GM21367 (cell line): ENCODE measurements at regions not wholly inside any gene's neighbourhood (a gene's known extent, or its start where the extent isn't known, plus 50 kb on each side); places are given as distances from the start of the nearest gene placed in this dataset.
"Not testable (repeated sequence)": the region's sequence is repeated elsewhere in the genome, so short reads cannot be mapped to it uniquely, and the experiment has no call there.

Experiments
- ATAC-seq: cut with Tn5 transposase; IDR thresholded peaks from one replicate; pipeline ENCODE4 v1.9.1; 2021; ENCODE audit not compliant: unreplicated experiment

DNA sequence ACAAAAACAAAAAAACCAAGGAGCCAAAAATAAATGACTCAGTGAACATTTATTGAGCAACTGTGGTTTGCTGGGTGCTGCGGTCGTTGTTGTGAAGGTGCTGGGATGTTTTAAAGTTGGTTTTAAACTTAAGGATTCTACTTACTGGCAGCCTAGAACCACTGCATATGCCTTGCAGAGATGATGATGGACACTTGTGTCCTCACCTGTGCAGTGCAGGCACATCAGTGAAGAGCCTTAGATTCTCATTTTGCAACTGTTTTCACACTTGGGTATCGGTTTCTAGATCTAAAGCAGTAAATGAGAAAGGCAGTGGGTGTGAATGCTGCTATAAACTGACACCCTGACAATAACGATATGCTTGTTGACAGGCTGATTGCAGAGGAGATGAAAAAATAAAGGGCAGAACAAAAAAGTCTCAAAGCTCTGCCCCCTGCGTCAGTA lies 68.8 kb downstream of the UTRN start:
- ATAC-seq, result peak; percentile 63

- ATAC-seq, result no peak
Measured at GRCh38 chr6:144359783-144360182, 74.6 kb downstream of the UTRN start.

DNA sequence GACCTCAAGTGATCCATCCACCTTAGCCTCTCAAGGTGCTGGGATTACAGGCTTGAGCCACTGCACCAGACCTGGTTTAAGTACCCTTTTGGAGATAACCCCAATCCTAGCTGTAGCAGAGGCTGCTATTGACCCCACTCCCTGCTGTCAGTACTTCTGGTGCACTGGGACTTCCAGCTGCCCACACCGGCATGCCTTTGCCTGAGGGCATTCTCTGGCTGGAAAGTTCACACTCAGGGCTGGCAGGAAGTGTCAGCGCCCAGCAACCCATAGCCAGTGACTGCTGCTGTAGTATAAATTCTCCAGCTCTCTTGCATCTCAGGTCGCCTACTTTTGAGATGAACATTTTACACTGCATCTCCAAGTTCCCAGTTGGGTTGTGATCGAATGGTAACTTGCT lies 75.3 kb downstream of the UTRN start:
- ATAC-seq, result no peak

DNA sequence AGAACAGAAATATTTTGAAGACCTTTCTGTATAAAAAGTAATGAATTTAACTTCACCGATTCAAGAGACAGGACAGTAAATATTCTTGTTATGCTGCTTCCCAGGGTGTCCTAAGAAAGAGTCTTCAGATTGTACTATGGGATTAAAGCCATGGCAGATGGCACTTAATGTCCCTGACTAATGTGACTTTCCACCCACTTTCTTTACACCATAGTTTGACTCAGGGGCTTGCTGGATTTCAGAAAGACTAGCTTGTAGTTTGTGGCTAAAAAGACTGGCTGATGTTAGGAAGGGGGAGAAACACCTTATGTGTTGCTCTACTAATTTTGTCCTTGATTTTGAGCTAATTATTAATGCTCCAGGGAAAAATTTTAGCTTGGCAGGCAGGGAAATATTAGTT lies 75.9 kb downstream of the UTRN start:
- no peak for ATAC-seq

GRCh38 chr6:144362042-144363018 lies 77.2 kb downstream of the UTRN start:
- ATAC-seq, result no peak

- no peak for ATAC-seq
Measured at GRCh38 chr6:144364208-144364720, 79.1 kb downstream of the UTRN start.

- no peak for ATAC-seq
Measured at GRCh38 chr6:144364782-144365181, 79.6 kb downstream of the UTRN start.

DNA sequence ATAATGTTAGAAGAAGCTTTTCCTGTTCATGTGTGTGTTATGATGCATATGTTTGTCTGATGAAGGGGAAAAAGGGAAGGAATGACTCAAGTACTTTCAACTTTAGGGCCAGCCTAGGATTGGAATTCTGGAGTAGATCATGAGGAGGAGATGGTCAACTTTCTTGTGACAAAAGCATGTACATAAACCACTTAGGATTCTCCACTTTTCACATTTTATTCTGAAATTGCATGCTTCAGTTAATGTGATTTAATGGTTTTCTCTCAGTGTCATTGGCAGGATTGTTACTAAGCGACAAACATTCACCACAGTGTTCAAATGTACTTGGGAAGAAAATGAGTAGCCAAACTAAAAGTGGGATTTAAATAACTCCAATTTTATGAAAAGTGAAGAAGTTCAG lies 80.1 kb downstream of the UTRN start:
- no peak for ATAC-seq

DNA sequence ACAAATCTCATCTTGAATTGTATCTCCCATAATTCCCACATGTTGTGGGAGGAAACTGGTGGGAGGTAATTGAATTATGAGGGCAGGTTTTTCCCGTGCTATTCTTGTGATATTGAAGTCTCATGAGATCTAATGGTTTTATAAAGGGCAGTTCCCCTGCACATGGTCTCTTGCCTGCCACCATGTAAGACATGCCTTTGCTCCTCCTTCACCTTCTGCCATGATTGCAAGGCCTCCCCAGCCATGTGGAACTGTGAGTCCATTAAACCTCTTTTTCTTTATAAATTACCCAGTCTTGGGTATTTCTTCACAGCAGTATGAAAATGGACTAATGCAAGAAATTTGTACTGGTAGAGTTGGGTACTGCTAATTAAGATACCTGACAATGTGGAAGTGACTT lies 84.6 kb downstream of the UTRN start:
- not testable (repeated sequence) for ATAC-seq

- no peak for ATAC-seq
Measured at GRCh38 chr6:144372116-144372515, 87.0 kb downstream of the UTRN start.

DNA sequence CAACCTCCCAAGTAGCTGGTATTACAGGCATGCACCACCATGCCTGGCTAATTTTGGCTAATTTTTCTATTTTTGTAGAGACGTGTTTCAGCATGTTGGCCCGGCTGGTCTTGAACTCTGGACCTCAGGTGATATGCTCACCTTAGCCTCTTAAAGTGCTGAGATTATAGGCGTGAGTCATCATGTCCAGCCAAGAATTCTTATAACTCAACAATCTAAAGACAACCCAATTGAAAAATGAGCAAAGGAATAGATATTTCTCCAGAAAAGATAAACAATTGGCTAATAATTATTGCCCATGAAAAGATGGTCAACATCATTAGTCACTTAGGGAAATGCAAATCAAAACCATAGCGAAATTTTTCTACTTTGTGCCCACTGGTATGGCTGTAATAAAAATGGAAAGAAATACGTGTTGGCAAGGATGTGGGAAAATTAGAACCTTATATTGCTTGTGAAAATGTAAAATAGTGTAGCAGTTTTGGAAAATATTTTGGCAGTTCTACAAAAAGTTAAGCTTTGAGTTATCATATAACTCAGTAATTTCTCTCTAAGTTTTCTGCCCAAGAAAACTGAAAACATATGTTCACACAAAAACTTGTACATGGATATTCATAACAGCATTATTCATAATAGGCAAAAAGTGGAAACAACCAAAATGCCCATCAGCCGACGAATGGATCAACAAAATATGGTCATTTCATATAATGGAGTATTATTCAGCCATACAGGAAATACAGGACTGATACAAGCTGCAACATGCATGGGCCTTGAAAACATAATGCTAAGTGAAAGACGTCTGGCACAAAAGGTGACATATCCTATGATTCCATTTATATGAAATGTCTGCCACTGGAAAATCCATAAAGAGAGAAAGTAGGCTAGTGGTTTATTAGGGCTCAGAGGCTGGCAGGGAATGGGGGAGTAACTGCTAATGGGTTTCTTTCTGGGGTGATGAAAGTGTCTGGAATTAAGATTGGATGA lies 87.8 kb downstream of the UTRN start:
- no peak for ATAC-seq

DNA sequence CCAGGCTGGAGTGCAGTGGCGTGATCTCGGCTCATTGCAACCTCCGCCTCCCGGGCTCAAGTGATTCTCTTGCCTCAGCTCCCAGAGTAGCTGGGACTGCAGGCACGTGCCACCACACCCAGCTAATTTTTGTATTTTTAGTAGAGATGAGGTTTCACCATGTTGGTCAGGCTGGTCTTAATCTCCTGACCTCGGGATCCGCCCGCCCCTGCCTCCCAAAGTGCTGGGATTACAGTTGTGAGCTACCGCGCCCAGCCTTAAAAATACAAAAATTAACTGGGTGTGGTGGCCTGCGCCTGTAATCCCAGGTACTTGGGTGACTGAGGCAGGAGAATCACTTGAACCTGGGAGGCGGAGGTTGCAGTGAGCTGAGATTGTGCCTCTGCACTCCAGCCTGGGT lies 89.4 kb downstream of the UTRN start:
- not testable (repeated sequence) for ATAC-seq

DNA sequence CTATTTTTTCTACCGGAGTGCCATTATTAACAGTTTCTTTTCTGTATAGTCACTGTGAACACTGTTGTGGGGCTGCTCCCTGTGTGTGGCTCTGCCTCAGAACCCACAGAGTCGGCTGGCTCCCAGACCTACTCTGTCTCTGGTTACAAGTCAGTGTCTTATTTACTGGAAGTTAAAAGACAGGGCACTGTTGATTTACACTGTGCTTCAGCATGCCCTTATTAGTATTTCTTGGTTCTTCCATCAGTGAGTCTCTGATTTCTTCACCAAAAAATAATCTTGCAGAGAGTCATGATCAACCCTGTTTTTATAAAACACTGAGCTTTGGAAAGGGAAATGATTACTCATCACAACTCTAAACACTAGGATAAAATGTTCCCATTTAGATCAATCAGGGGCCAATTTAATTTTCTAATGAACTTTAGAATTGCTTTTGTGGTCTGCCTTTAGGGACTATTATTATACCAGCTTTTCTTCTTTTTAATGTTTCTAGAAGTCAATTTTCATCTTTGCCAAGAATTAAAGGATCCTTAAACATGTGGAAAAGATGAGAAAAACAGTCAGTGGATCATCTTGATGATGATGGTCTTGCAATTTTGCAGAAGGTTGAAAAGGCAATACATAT lies 92.6 kb downstream of the UTRN start:
- no peak for ATAC-seq

DNA sequence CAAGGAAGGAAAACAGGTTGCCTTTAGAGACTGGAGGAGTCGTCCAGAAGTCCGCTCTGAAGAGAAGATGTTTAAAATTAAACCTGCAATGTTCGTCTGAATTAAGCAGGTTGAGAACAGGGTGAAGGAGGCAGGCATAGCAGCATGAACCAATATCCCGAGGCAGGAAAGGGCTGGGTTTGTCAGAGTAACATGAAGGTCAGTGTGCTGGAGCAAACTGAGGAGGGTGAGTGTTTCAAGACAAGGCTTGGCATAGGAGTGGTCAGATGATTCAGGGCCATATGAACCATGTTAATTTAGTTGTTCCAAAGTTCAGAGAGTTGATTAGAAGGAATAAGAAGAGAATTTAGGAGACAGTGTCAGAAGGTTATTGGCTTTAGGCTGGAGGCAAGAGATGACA lies 93.3 kb downstream of the UTRN start:
- ATAC-seq, result no peak

- no peak for ATAC-seq
Measured at GRCh38 chr6:144379356-144379755, 94.2 kb downstream of the UTRN start.

DNA sequence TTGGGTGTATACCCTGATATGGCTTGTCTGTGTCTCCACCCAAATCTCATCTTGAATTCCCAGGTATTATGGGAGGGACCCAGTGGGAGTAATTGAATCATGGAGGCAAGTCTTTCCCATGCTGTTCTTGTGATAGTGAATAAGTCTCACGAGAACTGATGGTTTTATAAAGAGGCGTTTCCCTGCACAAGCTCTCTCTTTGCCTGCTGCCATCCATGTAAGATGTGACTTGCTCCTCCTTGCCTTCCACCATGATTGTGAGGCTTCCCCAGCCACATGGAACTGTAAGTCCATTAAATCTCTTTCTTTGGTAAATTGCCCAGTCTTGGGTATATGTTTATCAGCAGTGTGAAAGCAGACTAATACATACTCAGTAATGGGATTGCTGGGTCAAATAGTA lies 96.4 kb downstream of the UTRN start:
- ATAC-seq, result not testable (repeated sequence)

DNA sequence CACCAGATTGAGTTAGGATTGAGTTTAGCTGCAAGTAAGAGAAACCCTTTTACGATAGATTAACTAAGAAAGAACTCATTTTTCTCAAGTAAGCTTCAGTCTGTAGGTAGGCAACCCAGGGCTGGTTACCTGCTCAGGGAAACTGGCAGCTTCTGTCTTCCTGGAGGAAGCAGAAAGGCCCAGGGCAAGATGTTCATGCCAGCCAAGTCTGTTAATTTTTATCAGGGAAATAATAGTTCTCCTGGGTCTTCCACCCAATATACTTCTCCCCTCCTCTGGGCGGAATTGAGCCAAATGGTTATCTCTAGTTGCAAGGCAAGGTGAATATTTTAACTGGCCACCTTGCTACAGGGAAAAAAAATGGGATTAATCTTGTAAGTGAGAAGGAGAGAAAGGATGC lies 98.2 kb downstream of the UTRN start:
- ATAC-seq, result no peak

- no peak for ATAC-seq
Measured at GRCh38 chr6:144384427-144384826, 99.3 kb downstream of the UTRN start.

GRCh38 chr6:144389474-144389873 lies 104.3 kb downstream of the UTRN start:
- ATAC-seq, result not testable (repeated sequence)

- ATAC-seq, result no peak
Measured at GRCh38 chr6:144390202-144390601, 105.1 kb downstream of the UTRN start.

GRCh38 chr6:144390886-144391285 lies 105.8 kb downstream of the UTRN start:
- ATAC-seq, result no peak
